Tibial nerve (tissue), 4 donors: ENCODE measurements at regions not wholly inside any gene's neighbourhood (a gene's known extent, or its start where the extent isn't known, plus 50 kb on each side); places are given as distances from the start of the nearest gene placed in this dataset.
"Not testable (repeated sequence)": the region's sequence is repeated elsewhere in the genome, so short reads cannot be mapped to it uniquely, and the experiment has no call there.

Experiments used
- DNase-seq, 2 donors: peaks; one replicate each; pipeline ENCODE4 v3.0.0-alpha.2; 2019; ENCODE audit warnings: low spot score in 2 of 2
- H3K27ac ChIP-seq, 4 donors: fragments of 200-600 bp; sonication (generic) in 3 of 4; one replicate each; pipeline ENCODE4 v1.5.1; 2017 to 2019; ENCODE audit warnings: mild to moderate bottlenecking in 1 of 4
- H3K27me3 ChIP-seq, 2 donors: fragments of 200-600 bp; sonication (generic) in 1 of 2; one replicate each; pipeline versions ENCODE4 v1.5.1 to v1.6.0; 2017 to 2019
- H3K36me3 ChIP-seq, 3 donors: fragments of 200-600 bp; sonication (generic); one replicate each; pipeline ENCODE4 v1.5.1; 2018 to 2019
- H3K4me1 ChIP-seq, 4 donors: fragments of 200-600 bp; sonication (generic) in 3 of 4; one replicate each; pipeline ENCODE4 v1.5.1; 2017 to 2019
- H3K4me3 ChIP-seq, 4 donors: fragments of 200-600 bp; sonication (generic) in 3 of 4; one replicate each; pipeline ENCODE4 v1.5.1; 2017 to 2019; ENCODE audit warnings: mild to moderate bottlenecking in 1 of 4, moderate library complexity in 1 of 4
- H3K9me3 ChIP-seq, 4 donors: fragments of 200-600 bp; sonication (generic) in 3 of 4; one replicate each; pipeline ENCODE4 v1.5.1; 2017 to 2019
- WGBS, 2 donors: methylation state at CpG; one replicate each; pipeline ENCODE4 v1.1.5; 2018; 5-methylcytosine and 5-hydroxymethylcytosine counted together

DNA sequence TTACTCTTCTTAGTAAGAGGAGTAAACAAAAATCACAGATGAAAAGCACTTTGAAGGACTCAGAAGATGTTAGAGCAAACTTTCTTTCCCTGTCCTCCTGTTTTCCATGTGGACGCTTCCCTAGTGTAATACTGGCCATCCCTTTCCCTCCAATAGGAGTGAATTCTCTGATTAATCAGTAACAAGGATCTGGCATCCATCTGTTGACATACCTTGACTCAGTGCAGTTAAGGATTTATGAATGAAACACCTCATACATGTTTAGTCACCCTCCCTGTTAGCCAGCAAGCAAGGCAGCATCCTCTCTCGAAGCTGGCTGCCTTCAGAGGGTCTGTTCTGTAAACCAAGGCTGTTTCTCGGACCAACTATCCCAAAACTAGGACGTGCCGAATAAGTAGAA lies 388.0 kb upstream of the ANKRD20A1 start:
- no CpG with 5 or more reads among the region's 5 CpGs for WGBS, 2 donors

DNA sequence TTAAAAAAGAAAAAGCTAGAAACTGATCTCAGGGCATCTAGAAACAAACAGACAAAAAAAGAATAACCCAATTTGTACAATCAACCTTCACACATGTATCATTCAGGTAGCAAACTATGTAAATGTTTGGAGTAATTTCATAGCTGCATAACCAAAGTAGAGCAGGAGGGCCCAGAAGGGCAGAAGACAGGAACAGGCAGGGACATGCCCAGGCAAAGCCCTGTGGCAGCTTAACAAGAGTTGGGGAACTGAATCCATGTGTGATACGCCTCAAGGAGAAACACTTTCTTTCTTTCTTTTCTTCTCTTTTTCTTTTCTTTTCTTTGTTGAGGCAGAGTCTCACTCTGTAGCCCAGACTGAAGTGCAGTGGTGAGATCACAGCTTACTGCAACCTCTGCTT lies 390.4 kb upstream of the ANKRD20A1 start:
- H3K4me1 ChIP-seq, H3K36me3 ChIP-seq, H3K27me3 ChIP-seq, H3K4me3 ChIP-seq, H3K27ac ChIP-seq, DNase-seq, H3K9me3 ChIP-seq: not testable (repeated sequence)
- no CpG with 5 or more reads among the region's 1 CpG for WGBS, 2 donors

More for the DNA sequence above, 388.0 kb upstream of the ANKRD20A1 start:
- H3K27ac ChIP-seq, H3K9me3 ChIP-seq, DNase-seq, H3K27me3 ChIP-seq, H3K4me1 ChIP-seq, H3K4me3 ChIP-seq, H3K36me3 ChIP-seq: not testable (repeated sequence)

- not testable (repeated sequence) for DNase-seq, H3K4me1 ChIP-seq, H3K27ac ChIP-seq, H3K36me3 ChIP-seq, H3K4me3 ChIP-seq, H3K9me3 ChIP-seq, H3K27me3 ChIP-seq
- WGBS, 2 donors, result no CpG with 5 or more reads among the region's 25 CpGs
Observed at GRCh38 chr9:67461796-67462757, 396.7 kb upstream of the ANKRD20A1 start.

DNA sequence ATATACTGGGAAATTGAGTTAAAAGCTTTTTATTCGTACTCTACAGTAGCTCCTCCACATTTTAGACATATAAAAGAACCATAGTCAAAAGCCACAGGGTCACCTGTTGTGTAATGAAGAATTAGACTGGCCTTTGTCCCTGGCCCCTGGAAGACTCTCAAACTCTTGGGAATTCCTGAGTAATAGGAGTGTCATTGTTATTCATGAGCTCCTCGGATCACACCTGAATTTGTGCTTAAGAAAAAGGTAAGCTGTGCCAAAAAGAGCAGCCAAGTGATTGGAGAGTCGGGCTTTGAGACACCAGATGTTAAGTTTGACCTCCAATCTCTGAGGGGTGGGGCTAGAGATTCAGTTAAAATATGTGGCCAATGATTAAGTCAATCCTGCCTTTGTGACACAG lies 405.8 kb upstream of the ANKRD20A1 start:
- not testable (repeated sequence) for H3K27ac ChIP-seq, H3K36me3 ChIP-seq, H3K4me3 ChIP-seq, DNase-seq, H3K27me3 ChIP-seq, H3K9me3 ChIP-seq, H3K4me1 ChIP-seq
- no CpG with 5 or more reads among the region's 3 CpGs for WGBS, 2 donors

DNA sequence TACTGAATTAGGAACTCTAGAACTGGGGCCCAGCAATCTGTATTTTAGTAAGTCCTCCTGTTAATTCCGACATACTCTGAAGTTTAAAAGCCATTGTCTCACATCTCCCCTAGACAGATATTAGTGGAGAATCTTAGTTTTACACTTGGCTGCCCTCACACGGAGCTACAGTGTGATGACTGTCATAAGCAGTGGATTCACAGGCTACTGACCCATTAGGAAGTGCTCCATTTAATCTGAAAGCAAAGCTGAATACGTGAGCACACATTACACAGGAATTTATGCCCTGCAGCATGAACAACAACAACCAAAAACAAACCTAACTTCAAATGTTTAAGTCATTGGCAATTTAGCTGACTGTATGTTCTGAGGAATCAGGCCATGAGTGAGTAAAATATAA lies 416.4 kb upstream of the ANKRD20A1 start:
- not testable (repeated sequence) for DNase-seq, H3K36me3 ChIP-seq, H3K27me3 ChIP-seq, H3K9me3 ChIP-seq, H3K27ac ChIP-seq, H3K4me1 ChIP-seq, H3K4me3 ChIP-seq
- WGBS, 2 donors, result no CpG with 5 or more reads among the region's 3 CpGs

- not testable (repeated sequence) for H3K9me3 ChIP-seq, DNase-seq, H3K36me3 ChIP-seq, H3K27me3 ChIP-seq, H3K4me3 ChIP-seq, H3K4me1 ChIP-seq, H3K27ac ChIP-seq
- WGBS, 2 donors, result 93 to 95% methylated on average over 1 of the region's 3 CpGs
Observed at GRCh38 chr9:67437011-67437410, 421.7 kb upstream of the ANKRD20A1 start.

GRCh38 chr9:67424881-67425280 lies 432.5 kb upstream of the SPATA31A3 start:
- no CpG with 5 or more reads among the region's 4 CpGs for WGBS, 2 donors
- not testable (repeated sequence) for H3K4me3 ChIP-seq, H3K36me3 ChIP-seq, H3K27me3 ChIP-seq, DNase-seq, H3K9me3 ChIP-seq, H3K4me1 ChIP-seq, H3K27ac ChIP-seq

- H3K9me3 ChIP-seq, H3K27ac ChIP-seq, H3K36me3 ChIP-seq, H3K27me3 ChIP-seq, DNase-seq, H3K4me1 ChIP-seq, H3K4me3 ChIP-seq: not testable (repeated sequence)
- WGBS, 2 donors, result 84 to 88% methylated on average over 1 of the region's 9 CpGs
Observed at GRCh38 chr9:67423049-67423728, 430.8 kb upstream of the SPATA31A3 start.

- not testable (repeated sequence) for H3K27ac ChIP-seq, H3K9me3 ChIP-seq, H3K27me3 ChIP-seq, H3K36me3 ChIP-seq, H3K4me3 ChIP-seq, DNase-seq, H3K4me1 ChIP-seq
- WGBS, 2 donors, result no CpG with 5 or more reads among the region's 4 CpGs
Observed at GRCh38 chr9:67418496-67419079, 426.2 kb upstream of the SPATA31A3 start.

- H3K9me3 ChIP-seq, H3K4me3 ChIP-seq, H3K27ac ChIP-seq, H3K27me3 ChIP-seq, DNase-seq, H3K4me1 ChIP-seq, H3K36me3 ChIP-seq: not testable (repeated sequence)
- 93 to 96% methylated on average over 1 of the region's 7 CpGs for WGBS, 2 donors
Observed at GRCh38 chr9:67417341-67417983, 425.1 kb upstream of the SPATA31A3 start.

DNA sequence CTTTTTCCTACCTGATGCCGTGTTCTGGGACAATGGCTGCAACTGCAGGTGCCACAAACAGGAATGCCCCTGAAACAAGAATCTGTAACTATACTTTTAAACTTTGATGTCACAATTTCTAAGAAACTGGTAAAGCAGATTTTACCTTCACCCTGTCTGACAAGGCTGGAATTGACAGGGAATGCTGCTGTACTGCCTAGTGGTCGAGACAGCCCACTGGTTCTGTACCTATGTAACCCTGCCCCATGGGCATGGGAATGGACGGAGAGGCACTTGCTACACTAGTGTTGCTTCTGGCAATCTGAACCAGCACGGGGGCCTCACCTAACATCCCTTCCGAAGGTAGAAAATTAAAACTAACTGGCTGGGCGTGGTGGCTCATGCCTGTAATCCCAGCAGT lies 424.3 kb upstream of the SPATA31A3 start:
- not testable (repeated sequence) for H3K27ac ChIP-seq, H3K4me1 ChIP-seq, H3K36me3 ChIP-seq, H3K9me3 ChIP-seq, DNase-seq, H3K4me3 ChIP-seq, H3K27me3 ChIP-seq
- 75 to 78% methylated on average over 3 to 4 of the region's 6 CpGs for WGBS, 2 donors

DNA sequence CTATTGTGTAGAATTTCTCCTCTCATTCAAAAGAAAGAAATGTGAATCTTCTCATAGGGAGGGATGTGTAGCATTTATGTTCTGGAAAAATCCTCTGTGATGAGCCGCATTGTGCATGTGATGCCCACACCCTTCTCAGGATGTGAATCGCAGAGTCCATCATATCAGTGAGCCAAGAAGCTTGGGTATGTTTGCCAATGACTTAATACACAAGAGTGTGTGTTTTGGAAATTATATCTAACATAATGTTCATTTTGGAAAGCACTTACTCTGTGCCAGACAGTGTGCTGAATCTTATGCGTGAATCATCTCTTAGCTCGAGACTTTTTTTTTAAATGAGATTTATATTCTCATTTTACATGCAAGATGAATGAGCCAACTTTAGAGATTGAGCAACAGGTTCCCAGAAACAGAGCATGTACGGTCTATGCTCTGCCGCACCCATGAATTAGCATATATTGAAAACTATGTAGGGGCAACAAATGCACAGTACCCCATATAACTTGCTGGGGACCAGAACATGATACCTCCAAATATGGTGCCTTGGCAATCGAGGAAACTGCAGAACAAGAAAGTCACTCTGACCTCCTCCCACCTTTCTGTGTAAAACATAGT lies 418.4 kb upstream of the SPATA31A3 start:
- H3K27ac ChIP-seq, H3K36me3 ChIP-seq, DNase-seq, H3K9me3 ChIP-seq, H3K4me1 ChIP-seq, H3K27me3 ChIP-seq, H3K4me3 ChIP-seq: not testable (repeated sequence)
- WGBS, 2 donors, result 72% methylated on average over 3 of the region's 7 CpGs

- not testable (repeated sequence) for H3K4me1 ChIP-seq, H3K9me3 ChIP-seq, H3K27me3 ChIP-seq, H3K4me3 ChIP-seq, H3K36me3 ChIP-seq, H3K27ac ChIP-seq, DNase-seq
- WGBS, 2 donors, result no CpG with 5 or more reads among the region's 4 CpGs
Observed at GRCh38 chr9:67403739-67404138, 411.4 kb upstream of the SPATA31A3 start.
